ENCODE measurements at regions not wholly inside any gene's neighbourhood (a gene's known extent, or its start where the extent isn't known, plus 50 kb on each side); places are given as distances from the start of the nearest gene placed in this dataset.

DNA sequence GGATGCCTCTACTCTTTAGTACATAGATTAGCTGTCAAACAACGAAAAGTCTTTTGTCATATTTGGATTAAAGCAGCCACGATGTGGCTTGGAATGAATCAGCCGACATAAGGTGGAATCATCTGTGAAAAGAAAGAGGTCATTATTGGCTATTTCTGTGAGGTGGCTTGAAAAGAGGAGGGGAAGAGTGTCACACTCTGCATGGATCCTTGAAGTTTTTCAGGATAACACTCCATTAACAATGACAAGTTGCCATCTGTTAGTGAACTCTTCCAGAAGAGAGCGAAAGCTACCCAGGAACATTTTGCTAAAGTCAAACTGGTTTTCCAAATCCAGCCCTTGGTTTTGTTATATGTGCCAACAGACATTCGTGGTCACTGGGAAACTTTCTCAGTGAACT is 1604.8 kb downstream of the OLFM4 start:
- TF ChIP-seq, protein P1, sequence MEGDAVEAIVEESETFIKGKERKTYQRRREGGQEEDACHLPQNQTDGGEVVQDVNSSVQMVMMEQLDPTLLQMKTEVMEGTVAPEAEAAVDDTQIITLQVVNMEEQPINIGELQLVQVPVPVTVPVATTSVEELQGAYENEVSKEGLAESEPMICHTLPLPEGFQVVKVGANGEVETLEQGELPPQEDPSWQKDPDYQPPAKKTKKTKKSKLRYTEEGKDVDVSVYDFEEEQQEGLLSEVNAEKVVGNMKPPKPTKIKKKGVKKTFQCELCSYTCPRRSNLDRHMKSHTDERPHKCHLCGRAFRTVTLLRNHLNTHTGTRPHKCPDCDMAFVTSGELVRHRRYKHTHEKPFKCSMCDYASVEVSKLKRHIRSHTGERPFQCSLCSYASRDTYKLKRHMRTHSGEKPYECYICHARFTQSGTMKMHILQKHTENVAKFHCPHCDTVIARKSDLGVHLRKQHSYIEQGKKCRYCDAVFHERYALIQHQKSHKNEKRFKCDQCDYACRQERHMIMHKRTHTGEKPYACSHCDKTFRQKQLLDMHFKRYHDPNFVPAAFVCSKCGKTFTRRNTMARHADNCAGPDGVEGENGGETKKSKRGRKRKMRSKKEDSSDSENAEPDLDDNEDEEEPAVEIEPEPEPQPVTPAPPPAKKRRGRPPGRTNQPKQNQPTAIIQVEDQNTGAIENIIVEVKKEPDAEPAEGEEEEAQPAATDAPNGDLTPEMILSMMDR (conservative IDR thresholded peaks at IDR 0.05 in 1 of 2, IDR thresholded peaks at IDR 0.05 in 1 of 2; ENCODE audit: low read depth in 1 of 2, low read length in 2 of 2) = no peak
- no peak for TF ChIP-seq EZH2 (IDR thresholded peaks at IDR 0.05; ENCODE audit: low read length, missing control alignments)
